ENCODE measurements at regions not wholly inside any gene's neighbourhood (a gene's known extent, or its start where the extent isn't known, plus 50 kb on each side); places are given as distances from the start of the nearest gene placed in this dataset.

DNA sequence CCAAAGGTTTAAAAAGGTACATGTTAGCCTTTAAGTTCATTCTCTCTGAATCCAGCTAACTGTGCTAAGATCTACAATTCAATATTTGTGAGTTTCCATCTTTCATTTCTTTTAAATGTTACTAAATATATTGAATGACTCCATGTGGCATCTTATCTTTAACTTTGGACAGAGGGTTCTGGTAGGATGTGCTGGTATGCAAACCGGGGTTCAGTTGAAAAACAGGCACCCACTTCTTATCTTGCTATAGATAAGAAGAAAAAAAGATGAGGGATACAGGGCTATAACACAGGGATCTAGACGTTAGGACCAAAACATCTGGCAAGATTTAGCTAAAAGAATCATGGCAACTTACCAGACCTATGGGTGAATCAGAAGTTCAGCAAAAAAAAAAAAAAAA is 538.3 kb downstream of the EDEM1 start:
- FAIRE-seq, result no peak
- no peak overlapping the region for H3K27ac ChIP-seq (ENCODE audit: low read depth in 2 of 2, low read length in 2 of 2)

DNA sequence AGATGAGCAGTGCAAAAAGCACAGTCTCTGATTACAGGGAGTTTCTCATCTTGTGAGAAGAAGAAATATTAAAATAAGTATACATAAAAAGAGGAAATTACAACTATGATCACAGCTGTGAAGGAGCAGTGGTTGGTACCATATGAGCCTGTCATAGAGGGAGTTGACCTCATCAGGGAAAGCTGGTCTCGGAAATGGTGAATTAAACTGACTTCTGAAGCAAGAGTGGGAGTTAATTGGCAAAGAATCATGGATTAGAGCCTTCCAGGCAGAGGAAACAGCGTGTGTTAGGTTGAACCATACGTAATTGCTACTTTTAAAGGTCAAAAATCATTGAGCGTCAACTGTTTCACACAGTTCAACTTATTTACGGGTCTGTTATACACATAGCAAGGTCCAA is 539.1 kb downstream of the EDEM1 start:
- DNase-seq (no peak), FAIRE-seq (no peak)
- H3K27ac ChIP-seq (ENCODE audit: low read depth in 2 of 2, low read length in 2 of 2), result no peak overlapping the region
- TF ChIP-seq, protein P1, sequence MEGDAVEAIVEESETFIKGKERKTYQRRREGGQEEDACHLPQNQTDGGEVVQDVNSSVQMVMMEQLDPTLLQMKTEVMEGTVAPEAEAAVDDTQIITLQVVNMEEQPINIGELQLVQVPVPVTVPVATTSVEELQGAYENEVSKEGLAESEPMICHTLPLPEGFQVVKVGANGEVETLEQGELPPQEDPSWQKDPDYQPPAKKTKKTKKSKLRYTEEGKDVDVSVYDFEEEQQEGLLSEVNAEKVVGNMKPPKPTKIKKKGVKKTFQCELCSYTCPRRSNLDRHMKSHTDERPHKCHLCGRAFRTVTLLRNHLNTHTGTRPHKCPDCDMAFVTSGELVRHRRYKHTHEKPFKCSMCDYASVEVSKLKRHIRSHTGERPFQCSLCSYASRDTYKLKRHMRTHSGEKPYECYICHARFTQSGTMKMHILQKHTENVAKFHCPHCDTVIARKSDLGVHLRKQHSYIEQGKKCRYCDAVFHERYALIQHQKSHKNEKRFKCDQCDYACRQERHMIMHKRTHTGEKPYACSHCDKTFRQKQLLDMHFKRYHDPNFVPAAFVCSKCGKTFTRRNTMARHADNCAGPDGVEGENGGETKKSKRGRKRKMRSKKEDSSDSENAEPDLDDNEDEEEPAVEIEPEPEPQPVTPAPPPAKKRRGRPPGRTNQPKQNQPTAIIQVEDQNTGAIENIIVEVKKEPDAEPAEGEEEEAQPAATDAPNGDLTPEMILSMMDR (IDR thresholded peaks at IDR 0.05; ENCODE audit: borderline replicate concordance, extremely low read depth, insufficient read depth), result no peak
- H3K9ac ChIP-seq (ENCODE audit: low read length in 3 of 3), result no peak overlapping the region
- H3K36me3 ChIP-seq (ENCODE audit: control insufficient read depth in 2 of 3, insufficient read depth in 3 of 3, low read length in 3 of 3), result no peaks in the 10 kb centered on the region
- H3K4me3 ChIP-seq (ENCODE audit: low read length in 3 of 3), result no peak overlapping the region
- H3K4me1 ChIP-seq (ENCODE audit: control insufficient read depth in 2 of 3, insufficient read depth in 2 of 3, low read depth in 1 of 3, low read length in 3 of 3), result no peaks in the 10 kb centered on the region
- no peaks in the 10 kb centered on the region for H3K9me3 ChIP-seq (ENCODE audit: control insufficient read depth in 2 of 3, insufficient read depth in 1 of 3, low read length in 3 of 3)
- no peaks in the 10 kb centered on the region for H3K27me3 ChIP-seq (ENCODE audit: control insufficient read depth, insufficient read depth, low read length)
- intact Hi-C loops (cut with DNase I), result no loop called here

More for the DNA sequence above, 538.3 kb downstream of the EDEM1 start:
- intact Hi-C loops (cut with DNase I), result no loop called here
- no peaks in the 10 kb centered on the region for H3K36me3 ChIP-seq (ENCODE audit: control insufficient read depth in 2 of 3, insufficient read depth in 3 of 3, low read length in 3 of 3)
- DNase-seq, result no peak
- no peaks in the 10 kb centered on the region for H3K9me3 ChIP-seq (ENCODE audit: control insufficient read depth in 2 of 3, insufficient read depth in 1 of 3, low read length in 3 of 3)
- no peak overlapping the region for H3K4me3 ChIP-seq (ENCODE audit: low read length in 3 of 3)
- no peaks in the 10 kb centered on the region for H3K4me1 ChIP-seq (ENCODE audit: control insufficient read depth in 2 of 3, insufficient read depth in 2 of 3, low read depth in 1 of 3, low read length in 3 of 3)
- H3K9ac ChIP-seq (ENCODE audit: low read length in 3 of 3), result no peak overlapping the region
- no peaks in the 10 kb centered on the region for H3K27me3 ChIP-seq (ENCODE audit: control insufficient read depth, insufficient read depth, low read length)
- TF ChIP-seq, protein P1 (IDR thresholded peaks at IDR 0.05; ENCODE audit: borderline replicate concordance, extremely low read depth, insufficient read depth), result no peak

DNA sequence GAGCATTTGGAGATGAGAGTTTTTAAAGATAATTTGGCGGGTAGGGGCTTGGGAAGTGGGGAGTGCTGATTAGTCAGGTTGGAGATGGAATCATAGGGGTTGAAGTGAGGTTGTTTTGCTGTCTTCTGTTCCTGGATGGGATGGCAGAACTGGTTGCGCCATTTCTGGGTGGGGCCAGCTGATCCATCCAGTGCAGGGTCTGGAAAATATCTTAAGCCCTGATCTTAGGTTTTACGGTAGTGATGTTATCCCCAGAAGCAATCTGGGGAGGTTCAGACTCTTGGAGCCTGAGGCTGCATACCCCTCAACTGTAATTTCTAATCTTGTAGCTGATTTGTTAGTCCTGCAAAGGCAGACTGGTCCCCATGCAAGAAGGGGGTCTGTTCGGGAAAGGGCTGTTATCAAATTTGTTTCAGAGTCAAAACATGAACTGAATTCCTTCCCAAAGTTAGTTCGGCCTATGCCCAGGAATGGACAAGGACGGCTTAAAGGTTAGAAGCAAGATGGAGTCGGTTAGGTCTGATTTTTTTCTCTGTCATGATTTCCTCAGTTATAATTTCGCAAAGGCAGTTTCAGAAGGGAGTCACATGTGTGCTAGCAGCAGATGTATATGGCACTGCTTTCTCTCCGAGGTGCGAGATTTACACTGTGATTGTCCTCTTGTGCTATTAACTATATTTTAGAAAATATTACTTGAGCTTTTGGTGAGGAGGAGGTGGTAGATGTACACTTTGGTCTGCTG is 540.4 kb downstream of the EDEM1 start:
- no peak for FAIRE-seq
- no peaks in the 10 kb centered on the region for H3K27me3 ChIP-seq (ENCODE audit: control insufficient read depth, insufficient read depth, low read length)

More for the DNA sequence above, 540.4 kb downstream of the EDEM1 start:
- H3K9me3 ChIP-seq (ENCODE audit: control insufficient read depth in 2 of 3, insufficient read depth in 1 of 3, low read length in 3 of 3), result no peaks in the 10 kb centered on the region
- H3K4me3 ChIP-seq (ENCODE audit: low read length in 3 of 3), result no peak overlapping the region
- H3K36me3 ChIP-seq (ENCODE audit: control insufficient read depth in 2 of 3, insufficient read depth in 3 of 3, low read length in 3 of 3), result no peaks in the 10 kb centered on the region
- TF ChIP-seq, protein P1 (IDR thresholded peaks at IDR 0.05; ENCODE audit: borderline replicate concordance, extremely low read depth, insufficient read depth), result no peak
- intact Hi-C loops (cut with DNase I), result no loop called here
- no peak overlapping the region for H3K9ac ChIP-seq (ENCODE audit: low read length in 3 of 3)
- H3K4me1 ChIP-seq (ENCODE audit: control insufficient read depth in 2 of 3, insufficient read depth in 2 of 3, low read depth in 1 of 3, low read length in 3 of 3), result no peaks in the 10 kb centered on the region
- no peak for DNase-seq
- H3K27ac ChIP-seq (ENCODE audit: low read depth in 2 of 2, low read length in 2 of 2), result no peak overlapping the region

Measured in kidney (tissue), 13 donors.